WTC11 (cell line): ENCODE measurements at regions not wholly inside any gene's neighbourhood (a gene's known extent, or its start where the extent isn't known, plus 50 kb on each side); places are given as distances from the start of the nearest gene placed in this dataset.

Experiments used
- ATAC-seq: fragments of 200-7000 bp; cut with Tn5 transposase; 2 replicates; pipeline ENCODE4 v1.10.0; 2021; ENCODE audit warnings: mild to moderate bottlenecking, moderate library complexity
- CTCF ChIA-PET: fragments of 300-600 bp; sonication (Branson Sonifier 250); formaldehyde crosslinking; loops from one replicate; lab custom pipeline; 2021; ENCODE audit warnings: antibody characterized with exemption; lab: Charles Lee
- POLR2A ChIA-PET: fragments of 350-600 bp; sonication (Branson Sonifier 250); formaldehyde crosslinking; loops from one replicate; lab custom pipeline; 2021; ENCODE audit warnings: antibody characterized with exemption; lab: Charles Lee
- DNase-seq: peaks from one replicate; pipeline ENCODE4 v3.0.0; 2021; ENCODE audit warnings: low spot score
- H3K27ac Mint-ChIP-seq: 2 replicates; pipeline ENCODE4 v1.8.0; 2021; ENCODE audit warnings: mixed read lengths
- H3K27me3 Mint-ChIP-seq: 2 replicates; pipeline ENCODE4 v1.8.0; 2021; ENCODE audit warnings: low read depth, mild to moderate bottlenecking, moderate library complexity, mixed read lengths
- H3K36me3 Mint-ChIP-seq: 2 replicates; pipeline ENCODE4 v1.8.0; 2021; ENCODE audit warnings: mixed read lengths
- H3K4me1 Mint-ChIP-seq: 2 replicates; pipeline ENCODE4 v1.8.0; 2022; ENCODE audit warnings: mixed read lengths
- H3K4me3 Mint-ChIP-seq: 2 replicates; pipeline ENCODE4 v1.8.0; 2021; ENCODE audit warnings: mild to moderate bottlenecking, moderate library complexity, mixed read lengths
- H3K9me3 Mint-ChIP-seq: 2 replicates; pipeline ENCODE4 v1.8.0; 2021; ENCODE audit warnings: mixed read lengths
- CBFB ChIP-seq: sonication (generic); formaldehyde crosslinking; IDR thresholded peaks from 2 replicates; pipeline ENCODE4 v1.8.1; 2022; ENCODE audit warnings: mild to moderate bottlenecking, low read depth, missing genetic modification reagents
- E2F5 ChIP-seq: sonication (generic); formaldehyde crosslinking; IDR thresholded peaks from 2 replicates; pipeline ENCODE4 v1.8.1; 2022; ENCODE audit warnings: mild to moderate bottlenecking, moderate library complexity, missing genetic modification reagents
- JAZF1 ChIP-seq: fragments of 250-450 bp; sonication (Bioruptor Pico); IDR thresholded peaks from 2 replicates; pipeline ENCODE4 v1.9.0; 2021; ENCODE audit warnings: moderate library complexity, mild to moderate bottlenecking, inconsistent platforms
- NFATC4 ChIP-seq: fragments of 250-450 bp; sonication (Bioruptor Pico); IDR thresholded peaks from 2 replicates; pipeline ENCODE4 v1.9.0; 2021; ENCODE audit warnings: mild to moderate bottlenecking
- NFE2L1 ChIP-seq: sonication (generic); formaldehyde crosslinking; IDR thresholded peaks from 2 replicates; pipeline ENCODE4 v1.8.1; 2023; ENCODE audit warnings: missing genetic modification reagents
- NR3C1 ChIP-seq: sonication (generic); formaldehyde crosslinking; conservative IDR thresholded peaks from 2 replicates; pipeline ENCODE4 v1.8.1; 2023; ENCODE audit warnings: low read depth, mild to moderate bottlenecking, missing genetic modification reagents
- RELA ChIP-seq: sonication (generic); formaldehyde crosslinking; IDR thresholded peaks from 2 replicates; pipeline ENCODE4 v1.8.1; 2022; ENCODE audit warnings: missing genetic modification reagents, mild to moderate bottlenecking, borderline replicate concordance
- SMAD4 ChIP-seq: sonication (generic); formaldehyde crosslinking; IDR thresholded peaks from 2 replicates; pipeline ENCODE4 v1.8.0; 2022; ENCODE audit warnings: mild to moderate bottlenecking, missing genetic modification reagents
- SOX15 ChIP-seq: fragments of 250-450 bp; sonication (Bioruptor Pico); IDR thresholded peaks from 2 replicates; pipeline ENCODE4 v1.9.0; 2021; ENCODE audit warnings: mild to moderate bottlenecking
- ZNF317 ChIP-seq: sonication (generic); formaldehyde crosslinking; IDR thresholded peaks from 2 replicates; pipeline ENCODE4 v1.8.1; 2023; ENCODE audit warnings: low read depth, mild to moderate bottlenecking, moderate library complexity, missing genetic modification reagents, borderline replicate concordance
- TF ChIP-seq, protein P1 (sequence below): sonication (generic); formaldehyde crosslinking; IDR thresholded peaks from 2 replicates; pipeline ENCODE4 v1.8.0; 2022; ENCODE audit warnings: mild to moderate bottlenecking, missing genetic modification reagents
- TF ChIP-seq, protein P2 (sequence below): sonication (generic); formaldehyde crosslinking; IDR thresholded peaks from 2 replicates; pipeline ENCODE4 v1.8.0; 2023; ENCODE audit warnings: mild to moderate bottlenecking, missing genetic modification reagents
- TF ChIP-seq, protein P3 (sequence below): sonication (generic); formaldehyde crosslinking; IDR thresholded peaks from 2 replicates; pipeline ENCODE4 v1.8.0; 2022; ENCODE audit warnings: mild to moderate bottlenecking, missing genetic modification reagents
- TF ChIP-seq, protein P4 (sequence below): sonication (generic); formaldehyde crosslinking; IDR thresholded peaks from 2 replicates; pipeline ENCODE4 v1.8.0; 2023; ENCODE audit warnings: missing genetic modification reagents, mild to moderate bottlenecking, borderline replicate concordance
- TF ChIP-seq, protein P5 (sequence below): sonication (generic); formaldehyde crosslinking; IDR thresholded peaks from 2 replicates; pipeline ENCODE4 v1.8.1; 2023; ENCODE audit warnings: mild to moderate bottlenecking, missing genetic modification reagents

GRCh38 chr2:136647039-136647438 lies 118.3 kb upstream of the THSD7B start:
- TF ChIP-seq SOX15 = no peak
- TF ChIP-seq NFE2L1 = no peak
- TF ChIP-seq NR3C1 (CRISPR knock-in tag) = no peak
- TF ChIP-seq JAZF1 (CRISPR knock-in tag) = no peak
- TF ChIP-seq RELA (CRISPR knock-in tag) = no peak
- TF ChIP-seq, protein P1, sequence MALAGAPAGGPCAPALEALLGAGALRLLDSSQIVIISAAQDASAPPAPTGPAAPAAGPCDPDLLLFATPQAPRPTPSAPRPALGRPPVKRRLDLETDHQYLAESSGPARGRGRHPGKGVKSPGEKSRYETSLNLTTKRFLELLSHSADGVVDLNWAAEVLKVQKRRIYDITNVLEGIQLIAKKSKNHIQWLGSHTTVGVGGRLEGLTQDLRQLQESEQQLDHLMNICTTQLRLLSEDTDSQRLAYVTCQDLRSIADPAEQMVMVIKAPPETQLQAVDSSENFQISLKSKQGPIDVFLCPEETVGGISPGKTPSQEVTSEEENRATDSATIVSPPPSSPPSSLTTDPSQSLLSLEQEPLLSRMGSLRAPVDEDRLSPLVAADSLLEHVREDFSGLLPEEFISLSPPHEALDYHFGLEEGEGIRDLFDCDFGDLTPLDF (CRISPR knock-in tag) = no peak
- TF ChIP-seq, protein P2, sequence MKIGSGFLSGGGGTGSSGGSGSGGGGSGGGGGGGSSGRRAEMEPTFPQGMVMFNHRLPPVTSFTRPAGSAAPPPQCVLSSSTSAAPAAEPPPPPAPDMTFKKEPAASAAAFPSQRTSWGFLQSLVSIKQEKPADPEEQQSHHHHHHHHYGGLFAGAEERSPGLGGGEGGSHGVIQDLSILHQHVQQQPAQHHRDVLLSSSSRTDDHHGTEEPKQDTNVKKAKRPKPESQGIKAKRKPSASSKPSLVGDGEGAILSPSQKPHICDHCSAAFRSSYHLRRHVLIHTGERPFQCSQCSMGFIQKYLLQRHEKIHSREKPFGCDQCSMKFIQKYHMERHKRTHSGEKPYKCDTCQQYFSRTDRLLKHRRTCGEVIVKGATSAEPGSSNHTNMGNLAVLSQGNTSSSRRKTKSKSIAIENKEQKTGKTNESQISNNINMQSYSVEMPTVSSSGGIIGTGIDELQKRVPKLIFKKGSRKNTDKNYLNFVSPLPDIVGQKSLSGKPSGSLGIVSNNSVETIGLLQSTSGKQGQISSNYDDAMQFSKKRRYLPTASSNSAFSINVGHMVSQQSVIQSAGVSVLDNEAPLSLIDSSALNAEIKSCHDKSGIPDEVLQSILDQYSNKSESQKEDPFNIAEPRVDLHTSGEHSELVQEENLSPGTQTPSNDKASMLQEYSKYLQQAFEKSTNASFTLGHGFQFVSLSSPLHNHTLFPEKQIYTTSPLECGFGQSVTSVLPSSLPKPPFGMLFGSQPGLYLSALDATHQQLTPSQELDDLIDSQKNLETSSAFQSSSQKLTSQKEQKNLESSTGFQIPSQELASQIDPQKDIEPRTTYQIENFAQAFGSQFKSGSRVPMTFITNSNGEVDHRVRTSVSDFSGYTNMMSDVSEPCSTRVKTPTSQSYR (CRISPR knock-in tag) = no peak
- no peak for TF ChIP-seq SMAD4 (CRISPR knock-in tag)
- TF ChIP-seq NFATC4 = no peak
- TF ChIP-seq, protein P3, sequence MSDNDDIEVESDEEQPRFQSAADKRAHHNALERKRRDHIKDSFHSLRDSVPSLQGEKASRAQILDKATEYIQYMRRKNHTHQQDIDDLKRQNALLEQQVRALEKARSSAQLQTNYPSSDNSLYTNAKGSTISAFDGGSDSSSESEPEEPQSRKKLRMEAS (CRISPR knock-in tag) = no peak
- TF ChIP-seq, protein P4, sequence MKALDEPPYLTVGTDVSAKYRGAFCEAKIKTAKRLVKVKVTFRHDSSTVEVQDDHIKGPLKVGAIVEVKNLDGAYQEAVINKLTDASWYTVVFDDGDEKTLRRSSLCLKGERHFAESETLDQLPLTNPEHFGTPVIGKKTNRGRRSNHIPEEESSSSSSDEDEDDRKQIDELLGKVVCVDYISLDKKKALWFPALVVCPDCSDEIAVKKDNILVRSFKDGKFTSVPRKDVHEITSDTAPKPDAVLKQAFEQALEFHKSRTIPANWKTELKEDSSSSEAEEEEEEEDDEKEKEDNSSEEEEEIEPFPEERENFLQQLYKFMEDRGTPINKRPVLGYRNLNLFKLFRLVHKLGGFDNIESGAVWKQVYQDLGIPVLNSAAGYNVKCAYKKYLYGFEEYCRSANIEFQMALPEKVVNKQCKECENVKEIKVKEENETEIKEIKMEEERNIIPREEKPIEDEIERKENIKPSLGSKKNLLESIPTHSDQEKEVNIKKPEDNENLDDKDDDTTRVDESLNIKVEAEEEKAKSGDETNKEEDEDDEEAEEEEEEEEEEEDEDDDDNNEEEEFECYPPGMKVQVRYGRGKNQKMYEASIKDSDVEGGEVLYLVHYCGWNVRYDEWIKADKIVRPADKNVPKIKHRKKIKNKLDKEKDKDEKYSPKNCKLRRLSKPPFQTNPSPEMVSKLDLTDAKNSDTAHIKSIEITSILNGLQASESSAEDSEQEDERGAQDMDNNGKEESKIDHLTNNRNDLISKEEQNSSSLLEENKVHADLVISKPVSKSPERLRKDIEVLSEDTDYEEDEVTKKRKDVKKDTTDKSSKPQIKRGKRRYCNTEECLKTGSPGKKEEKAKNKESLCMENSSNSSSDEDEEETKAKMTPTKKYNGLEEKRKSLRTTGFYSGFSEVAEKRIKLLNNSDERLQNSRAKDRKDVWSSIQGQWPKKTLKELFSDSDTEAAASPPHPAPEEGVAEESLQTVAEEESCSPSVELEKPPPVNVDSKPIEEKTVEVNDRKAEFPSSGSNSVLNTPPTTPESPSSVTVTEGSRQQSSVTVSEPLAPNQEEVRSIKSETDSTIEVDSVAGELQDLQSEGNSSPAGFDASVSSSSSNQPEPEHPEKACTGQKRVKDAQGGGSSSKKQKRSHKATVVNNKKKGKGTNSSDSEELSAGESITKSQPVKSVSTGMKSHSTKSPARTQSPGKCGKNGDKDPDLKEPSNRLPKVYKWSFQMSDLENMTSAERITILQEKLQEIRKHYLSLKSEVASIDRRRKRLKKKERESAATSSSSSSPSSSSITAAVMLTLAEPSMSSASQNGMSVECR (CRISPR knock-in tag) = no peak
- TF ChIP-seq E2F5 = no peak
- TF ChIP-seq ZNF317 = no peak
- no peak for TF ChIP-seq CBFB
- TF ChIP-seq, protein P5, sequence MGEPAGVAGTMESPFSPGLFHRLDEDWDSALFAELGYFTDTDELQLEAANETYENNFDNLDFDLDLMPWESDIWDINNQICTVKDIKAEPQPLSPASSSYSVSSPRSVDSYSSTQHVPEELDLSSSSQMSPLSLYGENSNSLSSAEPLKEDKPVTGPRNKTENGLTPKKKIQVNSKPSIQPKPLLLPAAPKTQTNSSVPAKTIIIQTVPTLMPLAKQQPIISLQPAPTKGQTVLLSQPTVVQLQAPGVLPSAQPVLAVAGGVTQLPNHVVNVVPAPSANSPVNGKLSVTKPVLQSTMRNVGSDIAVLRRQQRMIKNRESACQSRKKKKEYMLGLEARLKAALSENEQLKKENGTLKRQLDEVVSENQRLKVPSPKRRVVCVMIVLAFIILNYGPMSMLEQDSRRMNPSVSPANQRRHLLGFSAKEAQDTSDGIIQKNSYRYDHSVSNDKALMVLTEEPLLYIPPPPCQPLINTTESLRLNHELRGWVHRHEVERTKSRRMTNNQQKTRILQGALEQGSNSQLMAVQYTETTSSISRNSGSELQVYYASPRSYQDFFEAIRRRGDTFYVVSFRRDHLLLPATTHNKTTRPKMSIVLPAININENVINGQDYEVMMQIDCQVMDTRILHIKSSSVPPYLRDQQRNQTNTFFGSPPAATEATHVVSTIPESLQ (CRISPR knock-in tag) = no peak
- POLR2A ChIA-PET = no interaction called here
- Mint-ChIP-seq H3K27me3 (no peaks in the 10 kb centered on the region), H3K4me3 (no peak overlapping the region), H3K4me1 (no peaks in the 10 kb centered on the region), H3K9me3 (no peaks in the 10 kb centered on the region), H3K36me3 (no peaks in the 10 kb centered on the region), H3K27ac (no peak overlapping the region)
- CTCF ChIA-PET = no interaction called here
- DNase-seq (no peak), ATAC-seq (no peak)
